Amniotic stem cell (primary cell): ENCODE measurements at regions not wholly inside any gene's neighbourhood (a gene's known extent, or its start where the extent isn't known, plus 50 kb on each side); places are given as distances from the start of the nearest gene placed in this dataset.
A peak's percentile ranks its signal among the peaks of the same experiment; 100 is the strongest.
"Not testable (repeated sequence)": the region's sequence is repeated elsewhere in the genome, so short reads cannot be mapped to it uniquely, and the experiment has no call there.

Experiments used
- DNase-seq: peaks from one replicate; lab custom pipeline; 2025; lab: John Stamatoyannopoulos, UW

DNA sequence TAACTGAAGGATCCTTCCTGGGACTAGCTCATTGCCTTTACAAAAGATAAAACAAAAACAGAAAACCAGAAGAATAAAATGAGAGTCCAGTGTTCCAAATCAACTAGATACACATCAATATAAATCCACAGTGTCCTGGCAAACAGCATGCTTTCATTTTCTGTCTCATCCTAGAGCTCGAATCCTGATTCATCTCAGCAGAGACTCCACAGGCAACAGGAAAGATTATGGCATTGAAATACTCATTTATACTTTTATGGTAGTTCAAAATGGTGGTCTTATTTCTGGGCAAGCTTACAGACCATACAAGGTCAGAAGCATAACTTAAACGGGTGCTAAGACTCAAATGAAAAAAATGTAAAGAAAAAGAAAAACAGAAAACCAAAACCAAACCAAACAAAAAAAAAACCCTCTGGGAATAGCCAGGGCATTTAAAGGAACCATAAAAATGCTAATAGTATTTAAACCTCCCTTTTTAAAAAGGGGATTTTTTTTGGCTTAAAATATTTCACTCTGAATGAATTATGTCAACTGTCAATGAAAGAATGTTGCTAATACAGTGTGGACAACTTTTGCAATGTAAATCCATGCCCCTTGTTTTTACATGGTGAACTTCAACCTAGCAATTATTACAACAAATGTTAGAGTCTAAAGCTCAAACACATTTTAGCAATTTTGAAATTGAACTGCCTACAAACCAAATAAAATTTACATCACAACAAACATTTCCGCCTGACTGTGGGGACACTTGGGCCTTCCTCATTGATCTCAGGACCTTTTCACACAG is 57.9 kb downstream of the GPR101 start:
- DNase-seq: no peak

DNA sequence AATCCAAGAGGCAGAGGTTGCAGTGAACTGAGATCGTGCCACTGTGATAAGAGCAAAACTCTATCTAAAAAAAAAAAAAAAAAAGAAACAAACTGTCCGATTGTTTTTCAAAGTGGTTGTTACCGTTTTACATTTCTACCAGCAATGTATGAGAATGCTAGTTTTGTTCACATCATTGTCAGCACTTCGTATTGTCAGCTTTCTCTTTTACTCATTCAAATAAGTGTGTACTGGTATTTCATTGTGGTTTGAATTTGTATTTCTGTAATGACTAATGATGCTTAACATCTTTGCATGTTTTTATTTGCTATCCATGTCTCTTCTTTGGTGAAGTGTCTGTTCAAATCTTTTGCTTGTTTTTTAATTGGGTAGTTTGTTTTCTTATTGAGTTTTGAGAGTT is 65.8 kb downstream of the GPR101 start:
- no peak for DNase-seq

DNA sequence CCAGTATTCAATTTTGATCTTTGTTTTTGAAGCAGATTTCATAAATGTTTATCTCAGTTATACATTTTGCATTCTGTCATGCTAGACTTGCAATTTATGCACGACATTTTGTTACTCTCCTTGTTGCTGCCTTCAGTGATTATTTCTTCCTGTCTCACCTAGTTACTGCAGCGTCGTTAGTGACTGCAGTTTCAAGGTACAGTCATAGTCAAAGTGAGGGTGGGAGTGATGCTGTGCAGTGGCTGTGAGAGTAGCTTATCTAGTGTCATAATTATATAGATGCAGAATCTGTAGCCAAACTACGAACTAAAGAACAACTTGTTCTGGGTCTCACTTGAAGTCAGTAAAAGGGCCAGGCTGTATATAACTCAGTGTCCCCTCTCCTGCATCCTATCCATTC is 69.8 kb downstream of the GPR101 start:
- DNase-seq: no peak

DNA sequence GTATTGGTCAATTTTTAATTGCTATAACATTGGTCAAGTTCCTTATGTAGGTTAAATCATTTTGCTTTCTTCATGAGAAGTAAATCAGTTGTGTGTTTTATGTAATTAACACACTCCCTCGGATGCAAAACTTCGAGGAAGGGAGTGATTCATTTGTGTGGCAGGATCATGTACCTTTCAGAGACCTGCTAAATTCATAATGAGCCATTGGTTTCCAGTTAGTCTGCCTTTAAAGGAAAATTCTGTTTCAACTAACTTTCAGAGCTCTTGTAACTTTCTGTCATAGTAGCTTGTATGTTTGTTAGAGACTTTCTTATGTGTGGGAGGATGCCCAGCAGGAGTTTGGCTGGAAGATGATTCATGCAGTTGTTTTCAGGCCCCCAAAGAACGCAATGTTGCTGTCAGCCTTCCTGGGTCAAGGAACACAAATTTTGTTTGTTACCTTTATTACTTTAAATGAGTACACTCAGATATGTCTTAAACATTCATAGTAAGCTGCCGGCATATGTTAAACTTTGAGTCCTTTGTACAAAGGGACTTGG is 72.1 kb downstream of the GPR101 start:
- DNase-seq: no peak

DNA sequence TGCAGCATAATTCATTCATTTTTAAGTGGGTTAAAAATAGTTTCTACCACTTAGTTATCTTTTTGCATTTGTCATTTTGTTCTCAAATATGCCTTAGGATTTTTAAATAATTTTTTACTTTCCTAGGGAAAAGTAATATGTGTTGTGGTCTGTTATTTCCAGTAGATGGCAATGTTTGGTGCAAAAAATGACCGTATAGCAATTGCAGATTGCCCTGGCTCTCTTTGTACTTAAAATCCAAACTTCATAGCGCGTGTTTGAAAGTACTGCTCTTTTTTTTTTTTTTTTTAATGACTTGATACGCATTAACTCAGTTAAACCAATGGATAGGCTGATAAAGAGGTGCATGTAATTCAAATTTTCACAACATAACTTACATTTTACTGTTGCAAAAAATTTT is 74.4 kb upstream of the RBMX start:
- DNase-seq: no peak

DNA sequence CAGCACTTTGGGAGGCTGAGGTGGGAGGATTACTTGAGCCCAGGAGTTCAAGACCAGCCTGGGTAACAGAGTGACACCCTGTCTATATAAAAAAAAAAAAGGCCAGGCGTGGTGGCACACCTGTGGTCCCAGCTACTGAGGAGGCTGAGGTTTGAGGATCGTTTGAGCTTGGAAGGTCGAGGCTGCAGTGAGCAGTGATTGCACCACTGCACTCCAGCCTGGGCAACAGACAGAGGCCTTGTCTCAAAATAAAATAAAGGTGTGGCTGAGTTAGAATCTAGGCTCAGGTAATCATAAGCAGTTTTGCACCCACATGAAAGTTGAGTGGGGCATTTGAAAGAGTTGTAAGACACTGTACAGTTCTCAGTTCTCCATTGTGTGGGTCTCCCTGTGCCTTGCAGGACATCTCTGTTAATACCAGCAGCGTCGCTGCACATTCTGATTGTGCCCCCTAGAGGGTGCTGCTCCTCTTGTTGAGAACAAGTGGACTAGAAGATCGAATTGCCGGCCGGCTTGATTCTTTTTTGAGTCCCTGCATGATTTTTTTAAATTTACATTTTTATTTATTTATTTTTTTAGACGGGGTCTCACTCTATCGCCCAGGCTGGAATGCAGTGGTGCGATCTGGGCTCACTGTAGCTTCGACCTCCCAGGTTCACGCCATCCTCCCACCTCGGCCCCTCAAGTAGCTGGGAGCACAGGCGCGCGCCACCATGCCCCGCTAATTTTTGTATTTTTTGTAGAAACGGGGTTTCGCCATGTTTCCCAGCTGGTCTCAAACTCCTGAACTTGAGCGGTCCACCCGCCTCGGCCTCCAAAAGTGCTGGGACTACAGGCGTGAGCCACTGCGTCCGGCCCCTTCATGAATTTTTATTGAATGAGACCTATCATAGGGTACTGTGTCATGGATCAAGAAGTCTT is 73.6 kb upstream of the RBMX start:
- peak; percentile 20 for DNase-seq

DNA sequence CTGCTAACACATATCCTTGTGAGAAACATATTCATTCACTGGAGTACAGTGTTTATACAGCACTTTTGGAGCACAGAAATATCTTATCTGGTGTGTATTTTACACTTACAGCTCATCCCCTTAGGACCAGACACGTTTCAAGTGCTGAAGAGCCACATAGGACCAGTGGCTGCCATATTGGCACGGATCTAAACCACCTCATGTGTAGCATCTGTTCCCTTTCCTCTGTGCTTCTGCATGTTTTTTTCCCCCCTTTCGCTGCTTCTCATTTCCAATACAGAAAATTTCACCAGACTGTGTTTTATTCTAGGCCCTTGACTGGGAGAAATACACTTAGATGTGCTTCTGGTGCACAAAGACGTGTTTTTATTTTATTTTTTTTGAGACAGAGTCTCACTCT is 69.7 kb upstream of the RBMX start:
- DNase-seq: no peak

DNA sequence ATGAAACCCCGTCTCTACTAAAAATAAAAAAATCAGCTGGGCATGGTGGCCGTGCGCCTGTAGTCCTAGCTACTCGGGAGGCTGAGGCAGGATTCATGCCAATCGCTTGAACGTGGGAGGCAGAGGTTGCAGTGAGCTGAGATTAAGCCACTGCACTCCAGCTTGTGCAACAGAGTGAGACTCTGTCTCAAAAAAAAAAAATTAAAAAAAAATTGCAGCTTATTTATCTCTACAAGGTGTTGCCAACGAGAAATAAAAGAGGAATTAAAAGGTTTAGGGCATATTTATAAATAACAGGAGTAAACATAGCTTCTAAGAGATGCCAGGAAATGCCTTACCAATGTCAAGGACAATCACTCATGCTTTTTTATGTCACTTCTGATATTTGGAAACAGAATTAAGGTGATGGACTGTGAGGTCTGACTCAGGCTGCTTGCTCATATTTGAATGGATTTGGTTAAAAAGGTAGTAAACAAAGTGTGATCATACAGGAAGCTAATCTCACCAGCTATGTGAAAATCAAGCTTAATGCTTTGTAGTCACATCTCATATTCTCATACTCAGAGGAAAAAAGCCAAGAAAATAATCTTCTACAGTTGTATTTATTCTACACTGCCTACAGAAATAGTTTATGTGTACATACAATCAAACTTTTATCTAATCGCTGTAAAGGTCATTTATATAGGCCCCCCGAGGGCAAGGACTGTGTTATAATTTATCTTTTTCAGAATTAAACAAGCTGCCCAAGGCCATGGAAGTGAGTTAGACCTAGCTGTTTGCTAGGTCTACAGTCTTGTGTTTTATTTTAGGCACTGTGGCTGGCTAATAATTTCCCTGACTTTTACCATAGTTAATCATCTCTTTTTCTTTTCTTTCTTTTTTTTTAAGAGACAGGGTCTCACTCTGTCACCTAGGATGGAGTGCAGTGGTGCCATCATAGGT is 61.1 kb upstream of the RBMX start:
- no peak for DNase-seq

DNA sequence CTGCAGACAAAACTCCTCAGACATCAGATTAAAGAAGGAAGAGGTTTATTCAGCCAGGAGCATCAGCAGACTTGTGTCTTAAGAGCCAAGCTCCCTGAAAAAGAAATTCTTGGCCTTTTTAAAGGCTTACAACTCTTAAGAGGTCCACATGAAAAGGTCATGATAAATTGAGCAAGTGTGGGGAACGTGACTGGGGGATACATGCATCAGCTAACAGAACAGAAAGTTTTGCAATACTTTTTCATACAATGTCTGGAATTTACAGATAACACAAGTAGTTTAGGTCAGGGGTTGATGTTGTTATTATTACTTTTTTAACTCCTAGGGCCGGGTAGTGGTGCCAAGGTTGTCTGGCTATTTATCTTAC is 55.6 kb upstream of the RBMX start:
- DNase-seq: no peak

DNA sequence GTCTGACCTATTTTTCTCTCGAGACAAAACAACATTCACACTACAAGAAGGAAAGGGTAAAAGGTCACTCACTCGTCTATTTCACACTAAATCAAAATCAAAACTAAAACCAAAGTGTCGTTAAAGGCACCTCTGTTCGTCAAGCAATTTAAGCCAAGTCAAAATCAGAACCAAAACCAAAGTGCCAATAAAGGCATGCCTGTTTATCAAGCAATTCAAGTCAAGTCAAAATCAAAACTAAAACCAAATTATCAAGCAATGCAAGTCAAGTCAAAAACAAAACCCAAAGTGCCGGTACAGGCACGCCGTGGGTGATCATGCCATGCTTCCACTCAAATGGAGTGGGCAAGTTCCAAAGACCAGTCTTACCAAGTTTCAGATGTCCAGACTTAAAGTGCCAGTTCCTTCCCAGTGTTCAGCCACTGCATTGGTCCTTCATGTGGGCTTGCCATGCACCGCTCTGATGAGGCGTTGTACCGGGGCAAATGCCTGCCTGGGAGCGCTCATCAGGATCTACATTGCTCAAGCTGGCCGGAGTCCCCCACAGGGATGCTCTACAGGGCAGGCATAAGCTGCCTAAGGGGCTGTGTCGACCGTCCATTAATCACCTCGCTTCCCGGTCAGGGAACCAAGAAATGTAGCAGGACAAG is 55.1 kb upstream of the RBMX start:
- DNase-seq: not testable (repeated sequence)

DNA sequence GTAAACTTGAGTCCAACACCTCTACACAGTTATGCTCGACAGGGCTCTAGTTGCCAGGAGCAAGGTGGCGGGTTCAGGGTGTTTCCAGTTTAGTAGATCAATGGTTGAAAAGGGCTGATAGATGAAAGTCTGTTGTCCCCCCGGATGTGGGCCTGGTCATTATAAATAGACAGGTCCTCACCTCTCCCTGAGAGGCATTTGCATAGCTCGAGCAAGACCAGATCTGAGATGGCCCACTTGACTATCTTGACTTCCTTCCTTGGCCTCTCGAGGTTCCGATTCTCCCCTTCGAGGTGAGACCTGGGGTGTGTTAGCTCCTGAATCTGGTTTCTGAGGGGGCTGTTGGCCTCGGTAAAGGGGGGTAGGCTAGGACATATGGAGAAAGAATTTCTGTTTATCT is 54.1 kb upstream of the RBMX start:
- not testable (repeated sequence) for DNase-seq

DNA sequence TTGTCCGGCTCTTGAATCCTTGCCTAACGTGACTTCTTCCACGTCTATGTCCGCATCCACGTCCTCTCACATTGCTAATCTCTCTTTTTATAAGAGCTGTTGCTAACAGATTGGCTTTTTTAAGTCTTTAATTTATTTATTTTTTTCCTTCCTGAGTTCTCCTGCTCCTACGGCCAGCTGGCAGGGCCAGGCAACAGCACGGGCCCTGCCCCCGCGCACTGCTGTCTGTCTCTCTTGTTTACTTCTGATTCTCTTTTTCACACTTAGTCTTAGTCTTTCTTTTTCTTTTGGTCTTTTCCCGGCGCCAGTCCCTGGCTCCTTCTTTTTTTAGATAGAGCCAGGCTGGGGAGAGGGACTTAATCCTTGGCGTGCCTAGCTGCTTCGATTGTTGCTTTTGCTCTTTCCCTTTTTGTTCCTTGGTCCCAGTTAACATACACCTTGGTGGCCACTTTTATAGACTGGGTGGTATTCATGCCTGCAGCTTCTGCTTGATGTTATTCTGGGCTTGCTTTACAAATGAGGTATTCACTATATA is 53.2 kb upstream of the RBMX start:
- no peak for DNase-seq

DNA sequence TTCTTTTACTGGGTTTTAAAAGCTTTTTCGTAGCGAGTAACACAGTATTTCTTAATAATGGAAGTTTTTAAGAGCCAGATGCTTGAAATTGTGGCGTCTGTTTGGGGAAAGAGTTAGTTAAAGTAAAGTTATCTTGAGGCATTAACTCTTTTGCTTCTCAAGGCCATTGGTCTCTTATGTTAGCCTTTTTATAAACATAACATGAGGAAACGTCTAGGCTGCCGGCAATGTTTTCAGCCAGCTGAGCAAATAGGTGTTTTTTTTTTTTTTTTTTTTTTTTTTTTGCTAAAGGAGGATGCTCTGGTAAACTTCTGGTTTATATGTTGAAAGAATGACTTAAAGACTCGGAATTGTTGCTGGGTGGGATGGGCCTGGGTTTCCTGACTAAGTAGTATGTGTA is 51.1 kb upstream of the RBMX start:
- DNase-seq: no peak
